Ammon's horn (tissue), 1 donor: ENCODE measurements at regions not wholly inside any gene's neighbourhood (a gene's known extent, or its start where the extent isn't known, plus 50 kb on each side); places are given as distances from the start of the nearest gene placed in this dataset.
A peak's percentile ranks its signal among the peaks of the same experiment; 100 is the strongest.

Source experiments
- DNase-seq: peaks from one replicate; pipeline ENCODE4 v3.0.0-alpha.2; 2016; ENCODE audit warnings: low spot score

- DNase-seq = no peak
Measured at GRCh38 chr5:88544136-88544645, 275.5 kb upstream of the TMEM161B start.

GRCh38 chr5:88542786-88543185 lies 274.1 kb upstream of the TMEM161B start:
- no peak for DNase-seq

- DNase-seq = no peak
Measured at GRCh38 chr5:88540471-88541115, 271.9 kb upstream of the TMEM161B start.

GRCh38 chr5:88539693-88540365 lies 271.2 kb upstream of the TMEM161B start:
- no peak for DNase-seq

- DNase-seq = no peak
Measured at GRCh38 chr5:88539026-88539425, 270.4 kb upstream of the TMEM161B start.

GRCh38 chr5:88536146-88536545 lies 267.5 kb upstream of the TMEM161B start:
- no peak for DNase-seq

DNA sequence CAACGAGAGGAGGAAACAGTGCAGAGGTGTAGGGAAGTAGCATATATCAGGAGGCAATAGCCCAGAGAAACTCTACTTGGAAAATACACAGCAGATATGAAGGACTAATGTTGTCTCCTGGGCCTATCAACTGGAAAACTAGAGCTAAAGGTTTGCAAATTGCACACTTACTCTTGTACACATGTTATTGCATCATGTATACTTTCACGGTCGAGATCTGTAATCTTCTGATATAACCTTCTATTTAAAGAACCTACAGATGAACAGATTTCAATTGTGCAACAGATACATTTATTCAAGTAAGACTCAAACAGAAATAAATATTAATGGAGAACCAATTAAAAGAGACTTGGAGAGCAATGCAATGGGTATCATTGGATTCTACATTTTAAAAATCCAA lies 256.3 kb upstream of the TMEM161B start:
- no peak for DNase-seq

DNA sequence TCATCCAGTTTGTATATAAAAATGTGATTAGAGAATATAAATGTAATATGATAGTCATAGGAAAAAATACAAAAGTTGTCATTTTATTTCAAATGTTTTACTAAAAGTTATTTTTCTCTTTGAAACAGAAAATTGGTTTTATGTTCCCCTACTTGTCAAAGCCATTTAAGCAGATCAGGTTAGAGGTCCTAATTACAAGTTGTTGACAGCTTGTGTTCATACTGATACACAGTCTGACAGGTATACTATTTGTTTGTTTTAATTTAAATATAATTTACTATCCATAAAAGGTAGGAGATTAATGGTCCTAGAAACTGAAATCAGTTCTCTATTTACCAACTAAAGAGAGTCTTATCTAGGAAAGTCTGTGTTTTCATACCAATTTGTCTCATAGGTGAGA lies 250.4 kb upstream of the TMEM161B start:
- DNase-seq = no peak

- DNase-seq = no peak
Measured at GRCh38 chr5:88518131-88519016, 249.7 kb upstream of the TMEM161B start.

GRCh38 chr5:88515881-88516819 lies 247.5 kb upstream of the TMEM161B start:
- no peak for DNase-seq

DNA sequence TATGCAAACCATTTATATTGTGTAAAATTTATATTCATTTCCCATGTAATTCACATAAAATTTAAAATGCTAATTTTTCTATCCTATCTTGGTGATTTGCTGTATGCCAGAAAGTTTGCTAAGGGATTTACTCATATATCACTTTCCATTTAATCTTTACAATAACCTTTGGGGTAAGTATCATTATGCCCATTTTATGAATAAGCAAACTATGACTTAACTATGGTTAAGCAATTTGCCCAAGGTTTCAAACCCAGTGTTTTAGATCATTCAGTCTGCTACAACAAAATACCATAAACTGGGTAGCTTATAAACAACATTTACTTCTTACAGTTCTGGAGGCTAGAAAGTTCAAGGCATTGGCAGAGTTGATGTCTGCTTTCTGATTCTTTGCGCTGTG lies 246.4 kb upstream of the TMEM161B start:
- no peak for DNase-seq

DNA sequence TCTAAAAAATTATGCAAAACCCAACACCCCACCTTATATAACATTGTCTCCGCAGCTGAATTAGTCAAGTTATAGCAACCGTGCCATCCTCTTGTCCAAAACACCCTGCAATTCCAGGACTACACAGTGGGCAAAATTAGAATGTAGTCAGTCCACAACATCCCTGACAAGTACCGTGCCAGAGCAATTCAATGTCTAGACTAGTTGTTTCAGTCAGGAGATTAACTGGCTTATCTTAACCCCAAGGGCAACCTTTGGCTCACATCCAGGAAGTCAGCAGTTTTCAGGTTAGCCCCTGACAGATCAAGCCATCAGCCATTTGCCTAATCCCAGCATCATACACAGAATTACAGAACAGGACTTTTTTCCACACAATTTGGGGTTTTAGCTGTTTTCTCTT lies 240.8 kb upstream of the TMEM161B start:
- no peak for DNase-seq

- DNase-seq = no peak
Measured at GRCh38 chr5:88507261-88507660, 238.6 kb upstream of the TMEM161B start.

DNA sequence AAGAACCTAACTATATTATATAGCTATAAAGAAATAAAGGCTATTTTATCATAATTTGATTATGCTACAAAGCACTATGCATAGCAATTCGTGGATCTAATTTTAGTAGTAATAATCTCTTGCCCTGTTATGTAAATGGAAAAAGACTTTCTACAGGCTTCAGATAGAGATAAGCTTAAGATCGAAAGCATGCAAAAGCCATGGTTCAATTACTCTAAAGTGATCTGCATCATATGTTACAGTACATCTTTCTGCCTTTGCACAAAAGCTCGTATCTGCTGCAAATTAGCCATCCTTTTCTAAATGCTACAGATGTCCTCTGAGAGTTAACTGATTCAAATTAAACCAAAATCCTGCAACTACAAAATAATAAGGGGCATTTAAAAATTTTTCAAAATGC lies 234.8 kb upstream of the TMEM161B start:
- peak; percentile 15 for DNase-seq

- no peak for DNase-seq
Measured at GRCh38 chr5:88503041-88503345, 234.3 kb upstream of the TMEM161B start.

GRCh38 chr5:88502179-88503040 lies 233.8 kb upstream of the TMEM161B start:
- DNase-seq = peak; percentile 35

GRCh38 chr5:88495810-88496209 lies 227.2 kb upstream of the TMEM161B start:
- DNase-seq = no peak

- DNase-seq = no peak
Measured at GRCh38 chr5:88490874-88491273, 222.2 kb upstream of the TMEM161B start.

- DNase-seq = no peak
Measured at GRCh38 chr5:88489364-88489763, 220.7 kb upstream of the TMEM161B start.

- no peak for DNase-seq
Measured at GRCh38 chr5:88488561-88488960, 219.9 kb upstream of the TMEM161B start.

- DNase-seq = no peak
Measured at GRCh38 chr5:88488130-88488529, 219.5 kb upstream of the TMEM161B start.
